HS-27A (cell line): ENCODE measurements at regions not wholly inside any gene's neighbourhood (a gene's known extent, or its start where the extent isn't known, plus 50 kb on each side); places are given as distances from the start of the nearest gene placed in this dataset.
"Not testable (repeated sequence)": the region's sequence is repeated elsewhere in the genome, so short reads cannot be mapped to it uniquely, and the experiment has no call there.

Experiments used
- DNase-seq: peaks from one replicate; pipeline ENCODE4 v3.0.0-alpha.2; 2012; ENCODE audit warnings: low read depth, missing footprints

- DNase-seq, result no peak
These were observed 152.3 kb upstream of the ANXA10 start for GRCh38 chr4:167939863-167940616.

- DNase-seq, result no peak
These were observed 148.3 kb upstream of the ANXA10 start for GRCh38 chr4:167943872-167944505.

- DNase-seq, result no peak
These were observed 147.6 kb upstream of the ANXA10 start for GRCh38 chr4:167944721-167945120.

DNA sequence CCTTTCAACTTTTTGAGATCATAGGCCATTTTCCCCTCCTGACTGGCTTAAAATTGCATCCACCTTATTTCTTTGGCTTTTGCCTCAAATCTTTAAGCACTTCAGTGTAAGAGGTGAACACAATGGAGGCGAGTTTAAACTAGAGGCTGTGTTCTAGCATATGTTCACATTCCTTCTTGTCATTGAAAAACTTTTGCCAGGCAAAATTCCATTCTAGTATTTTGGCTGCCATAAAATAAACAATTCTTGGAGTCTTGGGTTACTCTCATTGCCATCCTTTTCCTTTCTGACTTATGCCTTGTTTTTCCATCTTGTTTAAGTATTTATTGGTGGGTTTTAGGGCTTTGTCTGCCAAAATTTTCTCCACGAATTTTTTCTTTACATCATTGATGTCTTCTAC, 137.3 kb upstream of the ANXA10 start:
- DNase-seq, result no peak

- no peak for DNase-seq
These were observed 135.7 kb upstream of the ANXA10 start for GRCh38 chr4:167956676-167957075.

- DNase-seq, result no peak
These were observed 127.5 kb upstream of the ANXA10 start for GRCh38 chr4:167964766-167965373.

GRCh38 chr4:167966143-167966542, 126.2 kb upstream of the ANXA10 start:
- peak; percentile 8 for DNase-seq

GRCh38 chr4:167973513-167973912, 118.8 kb upstream of the ANXA10 start:
- no peak for DNase-seq

GRCh38 chr4:167985565-167985964, 106.8 kb upstream of the ANXA10 start:
- DNase-seq, result no peak

- no peak for DNase-seq
These were observed 106.3 kb upstream of the ANXA10 start for GRCh38 chr4:167986044-167986443.

GRCh38 chr4:167987285-167987684, 105.1 kb upstream of the ANXA10 start:
- DNase-seq, result no peak

DNA sequence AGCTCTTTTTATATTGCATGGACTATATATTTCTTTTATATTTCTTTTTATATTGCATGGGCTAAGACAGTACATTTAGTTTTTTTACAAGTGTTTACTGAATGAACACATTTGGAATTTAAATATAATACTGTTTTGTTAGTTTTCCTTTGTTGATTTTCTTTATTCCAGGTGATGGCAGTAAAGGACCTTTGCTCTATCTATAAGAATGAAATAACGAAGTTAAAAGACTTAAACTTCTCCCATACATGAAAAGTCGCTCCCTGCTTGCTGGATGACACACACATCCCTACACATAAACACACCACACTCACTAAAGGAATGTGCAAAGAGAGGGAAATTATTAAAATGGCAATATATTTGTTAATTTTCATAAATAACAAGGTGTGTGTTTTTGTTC, 102.5 kb upstream of the ANXA10 start:
- no peak for DNase-seq

DNA sequence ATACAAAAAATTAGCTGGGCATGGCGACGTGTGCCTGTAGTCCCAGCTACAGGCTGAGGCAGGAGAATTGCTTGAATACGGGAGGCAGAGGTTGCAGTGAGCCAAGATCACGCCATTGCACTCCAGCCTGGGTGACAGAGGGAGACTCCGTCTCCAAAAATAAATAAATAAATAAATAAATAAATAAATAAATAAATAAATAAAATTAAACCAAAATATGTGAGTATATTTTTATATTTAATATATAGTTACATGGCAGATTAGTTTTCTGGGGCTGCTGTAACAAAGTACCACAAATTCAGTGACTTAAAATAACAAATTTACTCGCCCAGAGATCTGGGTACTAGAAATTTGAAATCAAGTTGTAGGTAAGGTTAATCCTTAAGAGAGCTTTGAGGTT, 84.2 kb upstream of the ANXA10 start:
- DNase-seq, result not testable (repeated sequence)

DNA sequence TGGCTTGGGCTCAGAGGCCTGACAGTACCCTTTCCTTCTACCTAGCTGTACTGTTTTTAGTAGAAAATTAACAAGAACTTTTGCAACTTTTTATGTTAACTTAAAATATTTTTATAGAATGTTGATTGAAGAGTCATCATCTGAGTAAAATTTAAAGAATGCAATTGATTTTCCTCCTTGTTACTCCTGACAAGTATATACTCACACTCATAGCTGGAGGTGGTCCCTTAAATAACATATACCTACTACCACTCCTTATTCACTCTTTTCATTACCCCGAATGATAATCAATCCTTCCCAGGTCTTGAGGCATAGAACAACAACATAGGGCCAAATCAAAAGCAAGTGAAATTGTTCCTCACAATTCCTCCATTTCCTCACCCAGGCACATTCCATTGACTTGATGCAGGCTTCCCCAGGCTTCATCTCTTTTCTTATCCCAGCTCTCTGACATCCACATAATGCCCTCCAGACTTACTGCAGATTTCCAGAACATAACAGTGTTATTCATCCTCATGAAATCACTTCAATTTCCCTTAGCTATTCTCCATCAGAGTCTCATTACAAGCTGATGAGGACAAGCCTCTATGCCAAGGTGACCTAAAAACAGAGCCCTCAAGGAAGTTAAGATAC, 73.2 kb upstream of the ANXA10 start:
- peak; percentile 42 for DNase-seq

- no peak for DNase-seq
These were observed 72.4 kb upstream of the ANXA10 start for GRCh38 chr4:168019921-168020320.

- peak; percentile 50 for DNase-seq
These were observed 70.7 kb upstream of the ANXA10 start for GRCh38 chr4:168021666-168022065.

- no peak for DNase-seq
These were observed 63.8 kb upstream of the ANXA10 start for GRCh38 chr4:168028568-168028967.

DNA sequence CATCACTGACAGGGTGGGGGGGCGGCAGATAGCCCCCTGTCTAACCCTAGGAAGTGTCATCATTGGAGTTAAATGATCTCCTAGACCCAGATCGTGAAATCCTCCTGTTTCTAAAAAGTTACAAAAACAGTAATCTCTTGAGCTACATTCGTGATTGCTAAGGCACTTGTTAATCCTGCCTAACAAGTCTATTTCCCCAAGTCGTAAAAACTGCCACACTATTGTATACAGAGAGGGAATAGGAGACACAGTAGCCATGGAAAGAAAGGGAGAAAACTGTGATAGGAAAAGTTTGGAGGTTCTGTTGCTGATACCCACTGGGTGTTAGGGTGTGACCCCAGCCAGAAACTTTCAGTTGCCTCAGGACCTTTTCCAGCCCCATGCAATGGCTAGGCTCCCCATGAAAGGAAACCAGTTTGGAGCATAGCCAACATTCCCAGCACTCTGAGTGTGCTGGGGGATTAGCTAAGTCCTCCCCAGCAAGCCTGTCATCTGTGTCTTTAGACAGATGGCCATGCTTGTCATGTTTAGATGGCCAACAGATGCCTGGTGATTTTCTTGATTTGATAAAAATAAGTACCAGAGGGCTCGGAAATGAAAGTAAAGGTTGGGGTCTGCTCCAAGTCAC, 63.3 kb upstream of the ANXA10 start:
- peak; percentile 35 for DNase-seq

- DNase-seq, result no peak
These were observed 54.7 kb upstream of the ANXA10 start for GRCh38 chr4:168037676-168038075.

DNA sequence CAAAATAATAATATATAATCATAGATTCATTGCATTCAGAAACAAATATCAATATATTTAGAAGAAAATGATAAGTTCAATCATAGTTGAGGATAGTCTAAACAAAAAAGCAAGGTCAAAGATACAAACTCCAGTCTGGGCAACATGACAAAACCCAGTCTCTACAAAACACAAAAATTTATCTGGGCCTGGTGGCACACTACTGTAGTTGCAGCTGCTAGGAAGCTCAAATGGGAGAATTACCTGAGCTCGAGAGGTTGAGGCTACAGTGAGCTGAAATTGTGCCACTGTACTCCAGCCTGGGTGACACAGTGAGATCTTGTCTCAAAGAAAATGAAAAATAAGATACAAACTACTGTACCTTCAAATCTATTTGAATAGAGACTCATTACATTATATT, 52.7 kb upstream of the ANXA10 start:
- DNase-seq, result no peak
